ENCODE measurements at regions not wholly inside any gene's neighbourhood (a gene's known extent, or its start where the extent isn't known, plus 50 kb on each side); places are given as distances from the start of the nearest gene placed in this dataset.
A peak's percentile ranks its signal among the peaks of the same experiment; 100 is the strongest.

- TF ChIP-seq EZH2phosphoT487 (IDR thresholded peaks at IDR 0.05; ENCODE audit: borderline replicate concordance, low read length) (no peak), CTCF (IDR thresholded peaks at IDR 0.05; ENCODE audit: low read depth, low read length, poor library complexity, severe bottlenecking) (no peak)
- Histone ChIP-seq H3K36me3 (ENCODE audit: control insufficient read depth, low read length) (peaks cover 17% of the 10 kb centered on the region), H3K4me1 (ENCODE audit: control insufficient read depth, low read length) (peaks cover 100% of the 10 kb centered on the region), H3K27ac (ENCODE audit: low read depth, low read length) (peak overlapping the region; percentile 99), H3K79me2 (ENCODE audit: control insufficient read depth, low read length) (peaks cover 8% of the 10 kb centered on the region; the same call in 1 of the 2 replicates), H4K20me1 (ENCODE audit: control insufficient read depth, insufficient read depth, low read depth, low read length) (no peaks in the 10 kb centered on the region), H3F3A (ENCODE audit: control insufficient read depth, insufficient read depth) (peaks cover 31% of the 10 kb centered on the region), H3K4me3 (ENCODE audit: low read length) (peak overlapping the region; percentile 72), H3K27me3 (ENCODE audit: control insufficient read depth, low read length) (no peaks in the 10 kb centered on the region), H3K9me3 (ENCODE audit: control insufficient read depth, insufficient read depth, low read length) (no peaks in the 10 kb centered on the region), H3K4me2 (ENCODE audit: low read length) (peak overlapping the region; percentile 95), H3K9me2 (replicated peaks; ENCODE audit: control insufficient read depth, low read length) (no peaks in the 10 kb centered on the region)
Measured at GRCh38 chr3:187900993-187901755, 155.9 kb upstream of the BCL6 start.

- peak overlapping the region; percentile 95 for H3K4me2 ChIP-seq (ENCODE audit: low read length)
- H3K27me3 ChIP-seq (ENCODE audit: control insufficient read depth, low read length) = no peaks in the 10 kb centered on the region
- H3K36me3 ChIP-seq (ENCODE audit: control insufficient read depth, low read length) = peaks cover 12% of the 10 kb centered on the region
- peaks cover 100% of the 10 kb centered on the region for H3K4me1 ChIP-seq (ENCODE audit: control insufficient read depth, low read length)
- H4K20me1 ChIP-seq (ENCODE audit: control insufficient read depth, insufficient read depth, low read depth, low read length) = no peaks in the 10 kb centered on the region
- H3F3A ChIP-seq (ENCODE audit: control insufficient read depth, insufficient read depth) = peaks cover 31% of the 10 kb centered on the region
- no peaks in the 10 kb centered on the region for H3K9me2 ChIP-seq (replicated peaks; ENCODE audit: control insufficient read depth, low read length)
- H3K27ac ChIP-seq (ENCODE audit: low read depth, low read length) = peak overlapping the region; percentile 99
- H3K9me3 ChIP-seq (ENCODE audit: control insufficient read depth, insufficient read depth, low read length) = no peaks in the 10 kb centered on the region
- TF ChIP-seq CTCF (IDR thresholded peaks at IDR 0.05; ENCODE audit: low read depth, low read length, poor library complexity, severe bottlenecking) = no peak
- no peak for TF ChIP-seq EZH2phosphoT487 (IDR thresholded peaks at IDR 0.05; ENCODE audit: borderline replicate concordance, low read length)
- H3K79me2 ChIP-seq (ENCODE audit: control insufficient read depth, low read length) = peaks cover 8% of the 10 kb centered on the region; the same call in 1 of the 2 replicates
- H3K4me3 ChIP-seq (ENCODE audit: low read length) = peak overlapping the region; percentile 72
Measured at GRCh38 chr3:187902041-187902471, 156.8 kb upstream of the BCL6 start.

GRCh38 chr3:187902936-187903335 lies 157.7 kb upstream of the BCL6 start:
- no peak for TF ChIP-seq EZH2phosphoT487 (IDR thresholded peaks at IDR 0.05; ENCODE audit: borderline replicate concordance, low read length)
- TF ChIP-seq CTCF (IDR thresholded peaks at IDR 0.05; ENCODE audit: low read depth, low read length, poor library complexity, severe bottlenecking) = no peak
- Histone ChIP-seq H3K4me2 (ENCODE audit: low read length) (peak overlapping the region; percentile 95), H4K20me1 (ENCODE audit: control insufficient read depth, insufficient read depth, low read depth, low read length) (no peaks in the 10 kb centered on the region), H3K36me3 (ENCODE audit: control insufficient read depth, low read length) (peaks cover 12% of the 10 kb centered on the region), H3F3A (ENCODE audit: control insufficient read depth, insufficient read depth) (peaks cover 36% of the 10 kb centered on the region), H3K27ac (ENCODE audit: low read depth, low read length) (peak overlapping the region; percentile 99), H3K4me3 (ENCODE audit: low read length) (peak overlapping the region; percentile 26), H3K27me3 (ENCODE audit: control insufficient read depth, low read length) (no peaks in the 10 kb centered on the region), H3K9me2 (replicated peaks; ENCODE audit: control insufficient read depth, low read length) (no peaks in the 10 kb centered on the region), H3K4me1 (ENCODE audit: control insufficient read depth, low read length) (peaks cover 97% of the 10 kb centered on the region), H3K9me3 (ENCODE audit: control insufficient read depth, insufficient read depth, low read length) (no peaks in the 10 kb centered on the region), H3K79me2 (ENCODE audit: control insufficient read depth, low read length) (peaks cover 8% of the 10 kb centered on the region; the same call in 1 of the 2 replicates)
